ENCODE measurements at regions not wholly inside any gene's neighbourhood (a gene's known extent, or its start where the extent isn't known, plus 50 kb on each side); places are given as distances from the start of the nearest gene placed in this dataset.

DNA sequence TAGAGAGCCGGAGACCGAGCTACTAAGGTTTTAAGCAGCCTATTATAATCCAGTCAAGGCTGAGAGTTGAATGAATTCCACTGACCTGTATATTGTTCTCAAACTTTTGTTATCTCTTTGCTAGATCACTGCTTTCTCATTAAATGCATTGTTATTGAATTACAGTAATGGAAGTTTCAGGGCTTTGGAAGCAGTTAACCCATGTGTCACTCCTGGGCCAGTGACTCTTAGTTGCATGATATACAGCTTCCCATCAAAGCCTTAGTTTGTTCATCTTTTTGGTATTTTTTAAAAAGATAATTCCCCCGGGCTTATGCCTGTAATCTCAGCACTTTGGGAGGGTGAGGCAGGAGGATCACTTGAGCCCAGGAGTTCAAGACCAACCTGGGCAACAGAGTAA lies 55.4 kb upstream of the KIAA1217 start:
- peak overlapping the region in 2 of 3 experiments; percentile 40 to 57 for H3K4me3 Mint-ChIP-seq
- no peaks in the 10 kb centered on the region for H3K27me3 Mint-ChIP-seq (ENCODE audit: low read depth)
- H3K36me3 Mint-ChIP-seq (ENCODE audit: low read depth) = peaks cover 38% of the 10 kb centered on the region
- peaks cover 46% of the 10 kb centered on the region for H3K4me1 Mint-ChIP-seq
- H3K9me3 Mint-ChIP-seq = peaks cover 16% of the 10 kb centered on the region
- TF ChIP-seq, protein P1, sequence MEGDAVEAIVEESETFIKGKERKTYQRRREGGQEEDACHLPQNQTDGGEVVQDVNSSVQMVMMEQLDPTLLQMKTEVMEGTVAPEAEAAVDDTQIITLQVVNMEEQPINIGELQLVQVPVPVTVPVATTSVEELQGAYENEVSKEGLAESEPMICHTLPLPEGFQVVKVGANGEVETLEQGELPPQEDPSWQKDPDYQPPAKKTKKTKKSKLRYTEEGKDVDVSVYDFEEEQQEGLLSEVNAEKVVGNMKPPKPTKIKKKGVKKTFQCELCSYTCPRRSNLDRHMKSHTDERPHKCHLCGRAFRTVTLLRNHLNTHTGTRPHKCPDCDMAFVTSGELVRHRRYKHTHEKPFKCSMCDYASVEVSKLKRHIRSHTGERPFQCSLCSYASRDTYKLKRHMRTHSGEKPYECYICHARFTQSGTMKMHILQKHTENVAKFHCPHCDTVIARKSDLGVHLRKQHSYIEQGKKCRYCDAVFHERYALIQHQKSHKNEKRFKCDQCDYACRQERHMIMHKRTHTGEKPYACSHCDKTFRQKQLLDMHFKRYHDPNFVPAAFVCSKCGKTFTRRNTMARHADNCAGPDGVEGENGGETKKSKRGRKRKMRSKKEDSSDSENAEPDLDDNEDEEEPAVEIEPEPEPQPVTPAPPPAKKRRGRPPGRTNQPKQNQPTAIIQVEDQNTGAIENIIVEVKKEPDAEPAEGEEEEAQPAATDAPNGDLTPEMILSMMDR (IDR thresholded peaks at IDR 0.05; ENCODE audit: unreplicated experiment in 3 of 3) = no peak
- H3K27ac Mint-ChIP-seq = peak overlapping the region; percentile 91 to 98 (median 95)

DNA sequence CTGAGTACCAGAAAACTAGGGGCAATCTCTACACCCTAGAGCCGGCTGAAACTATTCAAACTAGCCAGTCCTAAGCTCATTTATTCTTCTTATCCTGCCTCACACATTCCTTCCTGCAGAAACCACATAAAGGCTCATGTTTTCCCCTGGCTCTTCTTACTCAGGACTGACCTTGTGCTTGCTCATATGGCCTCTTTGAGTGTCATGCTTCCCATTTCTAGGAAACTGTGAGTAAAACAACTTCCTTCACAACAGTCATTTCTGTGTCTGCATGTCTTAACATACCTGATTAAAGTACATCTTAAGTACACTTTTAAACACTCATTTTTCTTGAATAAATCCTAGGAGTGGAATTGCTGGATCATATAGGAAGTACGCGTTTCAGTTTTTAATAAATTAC lies 52.3 kb upstream of the KIAA1217 start:
- Mint-ChIP-seq H3K4me3 (no peak overlapping the region), H3K9me3 (peaks cover 19% of the 10 kb centered on the region)

DNA sequence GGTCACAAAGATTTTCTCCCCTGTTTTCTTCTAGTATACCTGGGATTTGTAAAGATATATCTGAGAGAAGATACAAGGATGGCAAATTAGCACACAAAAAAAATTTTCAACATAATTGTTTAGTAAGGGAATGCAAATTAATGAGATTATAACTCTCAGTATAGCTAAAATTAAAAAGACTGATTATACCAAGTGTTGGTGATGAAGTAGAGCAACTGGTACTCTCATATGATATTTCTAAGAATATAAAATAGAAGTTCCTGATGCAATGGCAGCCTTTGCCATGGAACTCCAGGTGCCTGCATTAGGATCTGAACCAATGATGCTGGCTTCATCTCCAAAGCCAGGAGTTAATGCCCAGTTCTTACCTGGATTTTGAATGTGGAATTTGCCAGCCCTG lies 51.4 kb upstream of the KIAA1217 start:
- H3K9me3 Mint-ChIP-seq = peaks cover 19% of the 10 kb centered on the region
- no peaks in the 10 kb centered on the region for H3K27me3 Mint-ChIP-seq (ENCODE audit: low read depth)
- peaks cover 28% of the 10 kb centered on the region for H3K4me1 Mint-ChIP-seq
- H3K36me3 Mint-ChIP-seq (ENCODE audit: low read depth) = peaks cover 35% of the 10 kb centered on the region
- H3K4me3 Mint-ChIP-seq = no peak overlapping the region
- TF ChIP-seq, protein P1 (IDR thresholded peaks at IDR 0.05; ENCODE audit: unreplicated experiment in 3 of 3) = no peak
- H3K27ac Mint-ChIP-seq = no peak overlapping the region

More for the DNA sequence above, 52.3 kb upstream of the KIAA1217 start:
- peaks cover 35% of the 10 kb centered on the region for H3K36me3 Mint-ChIP-seq (ENCODE audit: low read depth)
- H3K27me3 Mint-ChIP-seq (ENCODE audit: low read depth) = no peaks in the 10 kb centered on the region
- H3K4me1 Mint-ChIP-seq = peaks cover 37% of the 10 kb centered on the region
- H3K27ac Mint-ChIP-seq = peak overlapping the region; percentile 18 to 21 (median 19)
- TF ChIP-seq, protein P1 (IDR thresholded peaks at IDR 0.05; ENCODE audit: unreplicated experiment in 3 of 3) = no peak

All from nephron (organoid).